CD4-positive, alpha-beta T cell (primary cell): ENCODE measurements at regions not wholly inside any gene's neighbourhood (a gene's known extent, or its start where the extent isn't known, plus 50 kb on each side); places are given as distances from the start of the nearest gene placed in this dataset.

Source experiments
- ATAC-seq: fragments of 200-7000 bp; cut with Tn5 transposase; one replicate; pipeline ENCODE4 v1.10.0; 2022; ENCODE audit warnings: mild to moderate bottlenecking; ENCODE audit not compliant: poor library complexity
- CTCF ChIA-PET: fragments of 350-600 bp; sonication (Branson Sonifier 250); formaldehyde crosslinking; loops from one replicate; lab custom pipeline; 2021; ENCODE audit warnings: antibody characterized with exemption, inconsistent platforms; lab: Charles Lee
- POLR2A ChIA-PET: fragments of 350-600 bp; sonication (Branson Sonifier 250); formaldehyde crosslinking; loops from one replicate; lab custom pipeline; 2021; ENCODE audit warnings: antibody characterized with exemption, inconsistent platforms; lab: Charles Lee
- DNase-seq, 14 experiments: peaks; one replicate each; pipeline ENCODE4 v3.0.0-alpha.2; 2013 to 2020; ENCODE audit warnings: mixed read lengths in 2 of 14
- H3K27ac ChIP-seq, 2 donors: one replicate each; pipeline versions ENCODE4 v1.5.1 to v1.7.0; 2013; ENCODE audit warnings: low read length in 2 of 2, low read depth in 1 of 2, mild to moderate bottlenecking in 1 of 2
- H3K27me3 ChIP-seq, 2 experiments: 1 replicate in 1 of 2; 2 replicates in 1 of 2; pipeline versions ENCODE4 v1.6.1 to v1.7.0; 2013; ENCODE audit warnings: low read length in 2 of 2, control low read depth in 1 of 2, mild to moderate bottlenecking in 1 of 2, moderate library complexity in 1 of 2; ENCODE audit not compliant: insufficient read depth in 2 of 2, control insufficient read depth in 1 of 2
- H3K36me3 ChIP-seq: one replicate; pipeline ENCODE4 v1.6.1; 2013; ENCODE audit warnings: low read length, control low read depth; ENCODE audit not compliant: insufficient read depth
- H3K4me1 ChIP-seq: one replicate; pipeline ENCODE4 v1.6.1; 2013; ENCODE audit warnings: low read length, control low read depth; ENCODE audit not compliant: insufficient read depth
- H3K4me3 ChIP-seq: one replicate; pipeline ENCODE4 v1.5.1; 2013; ENCODE audit warnings: mild to moderate bottlenecking, low read length, moderate library complexity
- H3K9me3 ChIP-seq, 2 experiments: 1 replicate in 1 of 2; 2 replicates in 1 of 2; pipeline versions ENCODE4 v1.6.1 to v1.7.0; 2013; ENCODE audit warnings: low read length in 2 of 2, mild to moderate bottlenecking in 2 of 2, control low read depth in 1 of 2, moderate library complexity in 1 of 2; ENCODE audit not compliant: control insufficient read depth in 1 of 2, insufficient read depth in 1 of 2
- H3K27ac Mint-ChIP-seq: one replicate; pipeline ENCODE4 v1.8.0; 2020; ENCODE audit warnings: mixed read lengths
- H3K27me3 Mint-ChIP-seq: one replicate; pipeline ENCODE4 v1.8.0; 2021; ENCODE audit warnings: mixed read lengths
- H3K36me3 Mint-ChIP-seq: one replicate; pipeline ENCODE4 v1.8.0; 2021; ENCODE audit warnings: low read depth, mixed read lengths
- H3K4me1 Mint-ChIP-seq: one replicate; pipeline ENCODE4 v1.8.0; 2021; ENCODE audit warnings: low read depth, mixed read lengths
- H3K4me3 Mint-ChIP-seq: one replicate; pipeline ENCODE4 v1.8.0; 2020; ENCODE audit warnings: mild to moderate bottlenecking, mixed read lengths
- H3K9me3 Mint-ChIP-seq: one replicate; pipeline ENCODE4 v1.8.0; 2020; ENCODE audit warnings: mixed read lengths
- CTCF ChIP-seq: fragments of 200-600 bp; IDR thresholded peaks from one replicate; pipeline ENCODE4 v1.8.0; 2022; ENCODE audit warnings: antibody characterized with exemption, mild to moderate bottlenecking
- intact Hi-C, 2 experiments: fragments of 100-400 bp; cut with DNase I in 1 of 2; cut with micrococcal nuclease in 1 of 2; formaldehyde crosslinking; loops; one replicate each; pipeline versions ENCODE4 v1.15.1 to v1.9.0; 2023 to 2025; cut with DNase I, micrococcal nuclease

DNA sequence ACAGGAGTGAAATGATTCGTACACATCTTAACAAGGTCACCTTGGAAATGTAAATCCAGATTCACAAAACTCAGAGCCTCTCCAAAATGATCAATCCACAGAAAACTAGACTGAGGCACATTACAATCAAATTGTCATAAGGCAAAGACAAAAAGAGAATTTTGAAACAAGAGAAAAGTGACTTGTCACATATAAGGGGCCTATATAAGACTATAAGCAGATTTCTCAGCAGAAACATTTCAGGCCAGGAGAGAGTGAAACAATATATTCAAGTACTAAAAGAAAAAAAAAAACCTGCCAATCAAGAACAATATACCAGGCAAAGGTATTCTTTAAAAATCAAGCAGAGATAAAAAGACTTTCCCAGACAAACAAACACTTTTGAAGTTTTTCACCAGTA is 429.1 kb downstream of the BCAT1 start:
- TF ChIP-seq CTCF: no peak
- no peak for ATAC-seq
- Mint-ChIP-seq H3K9me3 (peaks cover 14% of the 10 kb centered on the region), H3K4me3 (no peak overlapping the region), H3K27me3 (no peaks in the 10 kb centered on the region), H3K27ac (no peak overlapping the region), H3K4me1 (no peaks in the 10 kb centered on the region), H3K36me3 (no peaks in the 10 kb centered on the region)
- no peaks in the 10 kb centered on the region for H3K36me3 ChIP-seq
- H3K4me1 ChIP-seq: no peaks in the 10 kb centered on the region
- no peak overlapping the region for H3K4me3 ChIP-seq
- no peaks in the 10 kb centered on the region for H3K27me3 ChIP-seq
- DNase-seq: no peak
- no peak overlapping the region for H3K27ac ChIP-seq
- ChIA-PET POLR2A (no interaction called here), CTCF (no interaction called here)
- H3K9me3 ChIP-seq: peaks cover 4 to 19% of the 10 kb centered on the region in 2 experiments
- intact Hi-C loops: no loop called here

- Mint-ChIP-seq H3K9me3 (peaks cover 14% of the 10 kb centered on the region), H3K27me3 (no peaks in the 10 kb centered on the region), H3K4me1 (no peaks in the 10 kb centered on the region), H3K4me3 (no peak overlapping the region), H3K36me3 (no peaks in the 10 kb centered on the region), H3K27ac (no peak overlapping the region)
- POLR2A ChIA-PET: no interaction called here
- peaks cover 4 to 19% of the 10 kb centered on the region in 2 experiments for H3K9me3 ChIP-seq
- no peak for ATAC-seq
- TF ChIP-seq CTCF: no peak
- H3K27me3 ChIP-seq: no peaks in the 10 kb centered on the region
- no peak overlapping the region for H3K4me3 ChIP-seq
- no peak overlapping the region for H3K27ac ChIP-seq
- H3K36me3 ChIP-seq: no peaks in the 10 kb centered on the region
- no peak for DNase-seq
- CTCF ChIA-PET: no interaction called here
- intact Hi-C loops: no loop called here
- no peaks in the 10 kb centered on the region for H3K4me1 ChIP-seq
Observed at GRCh38 chr12:24517000-24517399, 431.9 kb downstream of the BCAT1 start.

DNA sequence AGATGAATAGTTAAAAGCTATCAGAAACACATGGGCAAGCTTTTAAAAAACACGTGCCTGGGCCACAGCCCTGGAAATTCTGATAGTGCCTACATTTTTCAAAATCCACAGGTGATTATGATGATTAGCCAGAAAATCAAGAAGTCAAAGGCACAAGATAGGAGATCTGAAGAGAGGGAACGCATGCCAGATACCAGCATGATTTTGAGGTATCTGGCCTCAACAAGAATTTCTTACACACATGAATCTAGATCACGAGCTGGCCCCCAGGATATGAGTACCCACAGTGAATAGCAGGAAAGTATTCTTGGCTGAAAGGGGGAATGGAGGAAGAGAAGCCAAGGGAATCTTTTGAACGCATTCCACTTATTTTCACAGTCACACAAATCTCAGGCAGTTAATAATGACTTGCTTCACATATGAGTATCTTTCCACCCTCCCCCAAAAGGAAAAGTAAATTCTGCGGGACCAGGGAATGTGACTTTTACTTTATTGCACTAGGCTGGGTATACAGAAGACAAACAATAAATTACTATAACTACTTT is 438.2 kb downstream of the BCAT1 start:
- no peak overlapping the region for H3K4me3 ChIP-seq
- ATAC-seq: no peak
- H3K4me1 Mint-ChIP-seq: no peaks in the 10 kb centered on the region
- POLR2A ChIA-PET: no interaction called here
- TF ChIP-seq CTCF: no peak
- DNase-seq: no peak
- H3K27ac ChIP-seq: no peak overlapping the region
- H3K36me3 ChIP-seq: no peaks in the 10 kb centered on the region
- no peaks in the 10 kb centered on the region for H3K27me3 Mint-ChIP-seq
- no peaks in the 10 kb centered on the region for H3K9me3 ChIP-seq
- no peak overlapping the region for H3K4me3 Mint-ChIP-seq
- H3K27ac Mint-ChIP-seq: no peak overlapping the region
- CTCF ChIA-PET: no interaction called here
- H3K36me3 Mint-ChIP-seq: no peaks in the 10 kb centered on the region
- H3K4me1 ChIP-seq: no peaks in the 10 kb centered on the region
- H3K27me3 ChIP-seq: no peaks in the 10 kb centered on the region
- peaks cover 5% of the 10 kb centered on the region for H3K9me3 Mint-ChIP-seq
- intact Hi-C loops: no loop called here
